Panc1 (cell line): ENCODE measurements at regions not wholly inside any gene's neighbourhood (a gene's known extent, or its start where the extent isn't known, plus 50 kb on each side); places are given as distances from the start of the nearest gene placed in this dataset.

Experiments used
- ATAC-seq: fragments of 200-7000 bp; cut with Tn5 transposase; 2 replicates; pipeline ENCODE4 v1.9.1; 2020; ENCODE audit warnings: mild to moderate bottlenecking, moderate library complexity
- BruUV-seq: library from RNA; stranded (reverse); fragments of 400-500 nt; replicated peaks from 2 replicates; lab custom pipeline; 2021; lab: Mats Ljungman, UMichigan
- CTCF ChIA-PET: fragments of 300-600 bp; sonication (Branson Sonifier 250); formaldehyde crosslinking; loops from one replicate; lab custom pipeline; 2022; ENCODE audit warnings: antibody characterized with exemption; lab: Charles Lee
- POLR2A ChIA-PET: fragments of 300-600 bp; sonication (Branson Sonifier 250); formaldehyde crosslinking; loops from one replicate; lab custom pipeline; 2022; ENCODE audit warnings: antibody characterized with exemption; lab: Charles Lee
- DNase-seq: peaks from one replicate; pipeline ENCODE4 v3.0.0-alpha.2; 2010; ENCODE audit warnings: low read depth, low spot score
- H3K27ac ChIP-seq: 2 replicates; pipeline ENCODE4 v1.5.1; 2011; ENCODE audit warnings: mild to moderate bottlenecking, low read length, inconsistent platforms
- H3K27me3 ChIP-seq: fragments of 200-500 bp; sonication (Bioruptor generic); 2 replicates; pipeline ENCODE4 v1.6.0; 2014; ENCODE audit warnings: low read length, inconsistent platforms; ENCODE audit not compliant: control insufficient read depth, insufficient read depth
- H3K36me3 ChIP-seq: fragments of 200-500 bp; sonication (Bioruptor generic); 2 replicates; pipeline ENCODE4 v1.5.1; 2014; ENCODE audit warnings: inconsistent platforms, mild to moderate bottlenecking, low read length, moderate library complexity; ENCODE audit not compliant: control insufficient read depth, insufficient read depth
- H3K4me1 ChIP-seq: 2 replicates; pipeline ENCODE4 v1.5.1; 2011; ENCODE audit warnings: inconsistent platforms, mild to moderate bottlenecking, low read length, moderate library complexity; ENCODE audit not compliant: control insufficient read depth, insufficient read depth
- H3K4me3 ChIP-seq, 2 experiments: 2 replicates each; pipeline ENCODE4 v1.5.1; 2011 to 2012; ENCODE audit warnings: low read depth in 2 of 2, low read length in 2 of 2, mild to moderate bottlenecking in 2 of 2, inconsistent platforms in 1 of 2, moderate library complexity in 1 of 2
- H3K9me3 ChIP-seq: fragments of 200-500 bp; sonication (Bioruptor generic); 2 replicates; pipeline ENCODE4 v1.5.1; 2014; ENCODE audit warnings: low read depth, mild to moderate bottlenecking, inconsistent platforms, low read length, moderate library complexity; ENCODE audit not compliant: control insufficient read depth, insufficient read depth
- POLR2AphosphoS5 ChIP-seq: IDR thresholded peaks from 2 replicates; pipeline ENCODE4 v1.6.1; 2012; ENCODE audit warnings: mild to moderate bottlenecking, low read depth, low read length, moderate library complexity
- SIN3A ChIP-seq: IDR thresholded peaks from 2 replicates; pipeline ENCODE4 v1.6.1; 2012; ENCODE audit warnings: low read depth, mild to moderate bottlenecking, low read length, moderate library complexity, borderline replicate concordance; ENCODE audit not compliant: insufficient read depth
- TCF7L2 ChIP-seq: IDR thresholded peaks from 2 replicates; pipeline ENCODE4 v1.6.1; 2011; ENCODE audit warnings: mild to moderate bottlenecking, low read depth, low read length, inconsistent platforms
- in situ Hi-C: cut with HindIII; loops from 2 replicates; pipeline ENCODE4 v1.10.0; 2016; ENCODE audit warnings: low sequenced_read_pairs, low pct_unique_long_range_greater_than_20kb
- intact Hi-C: fragments of 100-400 bp; cut with micrococcal nuclease; formaldehyde crosslinking; loops from one replicate; pipeline ENCODE4 v1.10.0; 2022; ENCODE audit not compliant: unreplicated experiment
- TF ChIP-seq, protein P1 (sequence below), 2 experiments: IDR thresholded peaks; 2 replicates each; pipeline ENCODE4 v1.6.1; 2011 to 2012; ENCODE audit warnings: low read depth in 2 of 2, control low read depth in 1 of 2, low read length in 1 of 2, mild to moderate bottlenecking in 1 of 2, moderate library complexity in 1 of 2; ENCODE audit not compliant: insufficient read depth in 1 of 2
- TF ChIP-seq, protein P2 (sequence below): fragments of 450-650 bp; IDR thresholded peaks from 2 replicates; pipeline ENCODE4 v1.5.1; 2017; ENCODE audit warnings: mild to moderate bottlenecking

- Histone ChIP-seq H3K9me3 (no peaks in the 10 kb centered on the region), H3K27me3 (no peaks in the 10 kb centered on the region), H3K4me1 (no peaks in the 10 kb centered on the region), H3K36me3 (no peaks in the 10 kb centered on the region), H3K27ac (no peak overlapping the region), H3K4me3 (no peak overlapping the region)
- no TSS peak for BruUV-seq
- POLR2A ChIA-PET = no interaction called here
- ATAC-seq = no peak
- DNase-seq = no peak
- CTCF ChIA-PET = no interaction called here
- TF ChIP-seq, protein P1, sequence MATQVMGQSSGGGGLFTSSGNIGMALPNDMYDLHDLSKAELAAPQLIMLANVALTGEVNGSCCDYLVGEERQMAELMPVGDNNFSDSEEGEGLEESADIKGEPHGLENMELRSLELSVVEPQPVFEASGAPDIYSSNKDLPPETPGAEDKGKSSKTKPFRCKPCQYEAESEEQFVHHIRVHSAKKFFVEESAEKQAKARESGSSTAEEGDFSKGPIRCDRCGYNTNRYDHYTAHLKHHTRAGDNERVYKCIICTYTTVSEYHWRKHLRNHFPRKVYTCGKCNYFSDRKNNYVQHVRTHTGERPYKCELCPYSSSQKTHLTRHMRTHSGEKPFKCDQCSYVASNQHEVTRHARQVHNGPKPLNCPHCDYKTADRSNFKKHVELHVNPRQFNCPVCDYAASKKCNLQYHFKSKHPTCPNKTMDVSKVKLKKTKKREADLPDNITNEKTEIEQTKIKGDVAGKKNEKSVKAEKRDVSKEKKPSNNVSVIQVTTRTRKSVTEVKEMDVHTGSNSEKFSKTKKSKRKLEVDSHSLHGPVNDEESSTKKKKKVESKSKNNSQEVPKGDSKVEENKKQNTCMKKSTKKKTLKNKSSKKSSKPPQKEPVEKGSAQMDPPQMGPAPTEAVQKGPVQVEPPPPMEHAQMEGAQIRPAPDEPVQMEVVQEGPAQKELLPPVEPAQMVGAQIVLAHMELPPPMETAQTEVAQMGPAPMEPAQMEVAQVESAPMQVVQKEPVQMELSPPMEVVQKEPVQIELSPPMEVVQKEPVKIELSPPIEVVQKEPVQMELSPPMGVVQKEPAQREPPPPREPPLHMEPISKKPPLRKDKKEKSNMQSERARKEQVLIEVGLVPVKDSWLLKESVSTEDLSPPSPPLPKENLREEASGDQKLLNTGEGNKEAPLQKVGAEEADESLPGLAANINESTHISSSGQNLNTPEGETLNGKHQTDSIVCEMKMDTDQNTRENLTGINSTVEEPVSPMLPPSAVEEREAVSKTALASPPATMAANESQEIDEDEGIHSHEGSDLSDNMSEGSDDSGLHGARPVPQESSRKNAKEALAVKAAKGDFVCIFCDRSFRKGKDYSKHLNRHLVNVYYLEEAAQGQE (IDR thresholded peaks at IDR 0.05; ENCODE audit: insufficient read depth in 1 of 2, low read depth in 2 of 2, low read length in 1 of 2) = no peak
- in situ Hi-C loops = no loop called here
- intact Hi-C loops = no loop called here
These were observed 899.3 kb upstream of the MAP3K7 start for GRCh38 chr6:91486200-91486599.

GRCh38 chr6:91485047-91485446, 898.2 kb upstream of the MAP3K7 start:
- no peak for ATAC-seq
- H3K4me3 ChIP-seq = no peak overlapping the region
- no peaks in the 10 kb centered on the region for H3K27me3 ChIP-seq
- no peaks in the 10 kb centered on the region for H3K4me1 ChIP-seq
- CTCF ChIA-PET = no interaction called here
- POLR2A ChIA-PET = no interaction called here
- DNase-seq = no peak
- H3K36me3 ChIP-seq = no peaks in the 10 kb centered on the region
- no peak overlapping the region for H3K27ac ChIP-seq
- intact Hi-C loops = no loop called here
- in situ Hi-C loops = no loop called here
- no peaks in the 10 kb centered on the region for H3K9me3 ChIP-seq
- no TSS peak for BruUV-seq
- no peak for TF ChIP-seq SIN3A
- TF ChIP-seq, protein P2, sequence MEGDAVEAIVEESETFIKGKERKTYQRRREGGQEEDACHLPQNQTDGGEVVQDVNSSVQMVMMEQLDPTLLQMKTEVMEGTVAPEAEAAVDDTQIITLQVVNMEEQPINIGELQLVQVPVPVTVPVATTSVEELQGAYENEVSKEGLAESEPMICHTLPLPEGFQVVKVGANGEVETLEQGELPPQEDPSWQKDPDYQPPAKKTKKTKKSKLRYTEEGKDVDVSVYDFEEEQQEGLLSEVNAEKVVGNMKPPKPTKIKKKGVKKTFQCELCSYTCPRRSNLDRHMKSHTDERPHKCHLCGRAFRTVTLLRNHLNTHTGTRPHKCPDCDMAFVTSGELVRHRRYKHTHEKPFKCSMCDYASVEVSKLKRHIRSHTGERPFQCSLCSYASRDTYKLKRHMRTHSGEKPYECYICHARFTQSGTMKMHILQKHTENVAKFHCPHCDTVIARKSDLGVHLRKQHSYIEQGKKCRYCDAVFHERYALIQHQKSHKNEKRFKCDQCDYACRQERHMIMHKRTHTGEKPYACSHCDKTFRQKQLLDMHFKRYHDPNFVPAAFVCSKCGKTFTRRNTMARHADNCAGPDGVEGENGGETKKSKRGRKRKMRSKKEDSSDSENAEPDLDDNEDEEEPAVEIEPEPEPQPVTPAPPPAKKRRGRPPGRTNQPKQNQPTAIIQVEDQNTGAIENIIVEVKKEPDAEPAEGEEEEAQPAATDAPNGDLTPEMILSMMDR = no peak
- no peak for TF ChIP-seq TCF7L2
- TF ChIP-seq, protein P1 (IDR thresholded peaks at IDR 0.05; ENCODE audit: insufficient read depth in 1 of 2, low read depth in 2 of 2, low read length in 1 of 2) = no peak
- TF ChIP-seq POLR2AphosphoS5 = no peak
